ENCODE measurements at regions not wholly inside any gene's neighbourhood (a gene's known extent, or its start where the extent isn't known, plus 50 kb on each side); places are given as distances from the start of the nearest gene placed in this dataset.

DNA sequence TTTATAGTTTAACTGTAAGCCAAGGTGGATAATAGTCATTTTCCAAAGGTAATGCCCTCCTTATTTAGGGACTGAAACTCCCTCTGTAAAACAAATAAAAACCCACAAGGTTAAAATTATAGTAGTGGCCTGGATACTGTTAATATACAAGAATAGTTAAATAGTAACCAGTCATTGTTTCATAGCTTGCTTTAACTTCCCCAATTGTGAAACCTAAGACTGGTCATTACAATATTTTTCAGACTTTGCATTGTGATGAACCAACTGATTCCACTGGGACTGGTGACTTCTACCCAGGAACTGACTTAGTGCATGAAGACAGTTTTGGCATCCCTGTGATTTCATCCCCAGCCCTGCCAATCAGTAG lies 162.6 kb downstream of the SMC2 start:
- TF ChIP-seq, protein P1, sequence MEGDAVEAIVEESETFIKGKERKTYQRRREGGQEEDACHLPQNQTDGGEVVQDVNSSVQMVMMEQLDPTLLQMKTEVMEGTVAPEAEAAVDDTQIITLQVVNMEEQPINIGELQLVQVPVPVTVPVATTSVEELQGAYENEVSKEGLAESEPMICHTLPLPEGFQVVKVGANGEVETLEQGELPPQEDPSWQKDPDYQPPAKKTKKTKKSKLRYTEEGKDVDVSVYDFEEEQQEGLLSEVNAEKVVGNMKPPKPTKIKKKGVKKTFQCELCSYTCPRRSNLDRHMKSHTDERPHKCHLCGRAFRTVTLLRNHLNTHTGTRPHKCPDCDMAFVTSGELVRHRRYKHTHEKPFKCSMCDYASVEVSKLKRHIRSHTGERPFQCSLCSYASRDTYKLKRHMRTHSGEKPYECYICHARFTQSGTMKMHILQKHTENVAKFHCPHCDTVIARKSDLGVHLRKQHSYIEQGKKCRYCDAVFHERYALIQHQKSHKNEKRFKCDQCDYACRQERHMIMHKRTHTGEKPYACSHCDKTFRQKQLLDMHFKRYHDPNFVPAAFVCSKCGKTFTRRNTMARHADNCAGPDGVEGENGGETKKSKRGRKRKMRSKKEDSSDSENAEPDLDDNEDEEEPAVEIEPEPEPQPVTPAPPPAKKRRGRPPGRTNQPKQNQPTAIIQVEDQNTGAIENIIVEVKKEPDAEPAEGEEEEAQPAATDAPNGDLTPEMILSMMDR (IDR thresholded peaks at IDR 0.05) = no peak
- no peak for TF ChIP-seq POLR2A (IDR thresholded peaks at IDR 0.05)

Data from testis (tissue), 2 donors.